ENCODE measurements at regions not wholly inside any gene's neighbourhood (a gene's known extent, or its start where the extent isn't known, plus 50 kb on each side); places are given as distances from the start of the nearest gene placed in this dataset.

DNA sequence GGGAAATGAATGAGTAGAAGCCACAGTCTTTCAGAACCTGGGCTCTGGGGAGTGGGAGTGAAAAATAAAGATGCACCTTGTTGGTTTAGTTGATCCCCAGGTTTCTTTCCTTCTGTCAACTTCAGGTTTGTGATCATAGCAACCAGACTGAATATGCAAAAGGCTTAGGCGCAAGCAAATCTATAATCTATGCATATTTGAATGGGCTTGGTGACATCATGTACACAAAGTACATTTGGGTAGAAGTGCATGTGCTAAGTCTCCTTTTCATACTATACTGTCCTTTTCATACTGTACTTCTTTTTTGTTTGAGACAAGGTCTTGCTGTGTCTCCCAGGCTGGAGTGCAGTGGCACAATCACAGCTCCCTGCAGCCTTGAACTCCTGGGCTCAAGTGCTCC lies 132.4 kb upstream of the C2CD4B start:
- TF ChIP-seq CTCF (IDR thresholded peaks at IDR 0.05) (no peak), POLR2AphosphoS5 (IDR thresholded peaks at IDR 0.05; ENCODE audit: insufficient read depth in 1 of 2, low read depth in 1 of 2) (no peak)
